ENCODE measurements at regions not wholly inside any gene's neighbourhood (a gene's known extent, or its start where the extent isn't known, plus 50 kb on each side); places are given as distances from the start of the nearest gene placed in this dataset.
"Not testable (repeated sequence)": the region's sequence is repeated elsewhere in the genome, so short reads cannot be mapped to it uniquely, and the experiment has no call there.

- Histone ChIP-seq H3K27ac (no peak overlapping the region), H3K9me3 (replicated peaks) (no peaks in the 10 kb centered on the region), H3K27me3 (no peaks in the 10 kb centered on the region), H3K36me3 (no peaks in the 10 kb centered on the region), H3K4me3 (no peak overlapping the region), H3K4me1 (no peaks in the 10 kb centered on the region)
- no peak for DNase-seq
Measured at GRCh38 chr6:85107701-85108100, 342.2 kb upstream of the NT5E start.

GRCh38 chr6:85096976-85097375, 332.6 kb upstream of the TBX18 start:
- Histone ChIP-seq H3K36me3 (no peaks in the 10 kb centered on the region), H3K4me1 (no peaks in the 10 kb centered on the region), H3K27ac (no peak overlapping the region), H3K27me3 (no peaks in the 10 kb centered on the region), H3K4me3 (no peak overlapping the region), H3K9me3 (replicated peaks) (no peaks in the 10 kb centered on the region)
- no peak for DNase-seq

GRCh38 chr6:85092226-85092625, 327.8 kb upstream of the TBX18 start:
- H3K4me3 ChIP-seq = no peak overlapping the region
- peak in 1 of 2 experiments; percentile 25 for DNase-seq
- no peaks in the 10 kb centered on the region for H3K27me3 ChIP-seq
- H3K27ac ChIP-seq = no peak overlapping the region
- no peaks in the 10 kb centered on the region for H3K9me3 ChIP-seq (replicated peaks)
- H3K4me1 ChIP-seq = no peaks in the 10 kb centered on the region
- no peaks in the 10 kb centered on the region for H3K36me3 ChIP-seq

GRCh38 chr6:85089255-85089654, 324.9 kb upstream of the TBX18 start:
- Histone ChIP-seq H3K36me3 (no peaks in the 10 kb centered on the region), H3K4me3 (no peak overlapping the region), H3K4me1 (no peaks in the 10 kb centered on the region), H3K27ac (no peak overlapping the region), H3K9me3 (replicated peaks) (no peaks in the 10 kb centered on the region), H3K27me3 (no peaks in the 10 kb centered on the region)
- no peak for DNase-seq

- Histone ChIP-seq H3K27me3 (no peaks in the 10 kb centered on the region), H3K27ac (no peak overlapping the region), H3K4me1 (no peaks in the 10 kb centered on the region), H3K36me3 (no peaks in the 10 kb centered on the region), H3K4me3 (no peak overlapping the region), H3K9me3 (replicated peaks) (no peaks in the 10 kb centered on the region)
- DNase-seq = no peak
Measured at GRCh38 chr6:85085875-85086274, 321.5 kb upstream of the TBX18 start.

- Histone ChIP-seq H3K27me3 (no peaks in the 10 kb centered on the region), H3K4me3 (no peak overlapping the region), H3K9me3 (replicated peaks) (no peaks in the 10 kb centered on the region), H3K4me1 (peaks cover 5% of the 10 kb centered on the region), H3K36me3 (no peaks in the 10 kb centered on the region), H3K27ac (no peak overlapping the region)
- DNase-seq = no peak
Measured at GRCh38 chr6:85081102-85081501, 316.7 kb upstream of the TBX18 start.

GRCh38 chr6:85079761-85080160, 315.4 kb upstream of the TBX18 start:
- Histone ChIP-seq H3K27me3 (no peaks in the 10 kb centered on the region), H3K4me3 (no peak overlapping the region), H3K4me1 (peaks cover 5% of the 10 kb centered on the region), H3K27ac (no peak overlapping the region), H3K9me3 (replicated peaks) (no peaks in the 10 kb centered on the region), H3K36me3 (no peaks in the 10 kb centered on the region)
- no peak for DNase-seq

GRCh38 chr6:85078058-85078457, 313.7 kb upstream of the TBX18 start:
- H3K9me3 ChIP-seq (replicated peaks) = no peaks in the 10 kb centered on the region
- H3K27me3 ChIP-seq = no peaks in the 10 kb centered on the region
- no peak overlapping the region for H3K27ac ChIP-seq
- H3K36me3 ChIP-seq = no peaks in the 10 kb centered on the region
- H3K4me1 ChIP-seq = peaks cover 5% of the 10 kb centered on the region
- peak; percentile 20 to 63 for DNase-seq
- H3K4me3 ChIP-seq = no peak overlapping the region

- peaks cover 5% of the 10 kb centered on the region for H3K4me1 ChIP-seq
- H3K4me3 ChIP-seq = no peak overlapping the region
- no peaks in the 10 kb centered on the region for H3K36me3 ChIP-seq
- H3K27ac ChIP-seq = no peak overlapping the region
- DNase-seq = no peak
- no peaks in the 10 kb centered on the region for H3K9me3 ChIP-seq (replicated peaks)
- H3K27me3 ChIP-seq = no peaks in the 10 kb centered on the region
Measured at GRCh38 chr6:85077098-85077497, 312.7 kb upstream of the TBX18 start.

- H3K4me3 ChIP-seq; H3K27ac ChIP-seq; H3K36me3 ChIP-seq; H3K27me3 ChIP-seq; H3K9me3 ChIP-seq (replicated peaks); H3K4me1 ChIP-seq; DNase-seq: not testable (repeated sequence)
Measured at GRCh38 chr6:85071845-85072244, 307.4 kb upstream of the TBX18 start.

GRCh38 chr6:85069577-85069976, 305.2 kb upstream of the TBX18 start:
- Histone ChIP-seq H3K4me3 (no peak overlapping the region), H3K9me3 (replicated peaks) (no peaks in the 10 kb centered on the region), H3K27me3 (no peaks in the 10 kb centered on the region), H3K36me3 (no peaks in the 10 kb centered on the region), H3K27ac (no peak overlapping the region), H3K4me1 (no peaks in the 10 kb centered on the region)
- no peak for DNase-seq

GRCh38 chr6:85068221-85068620, 303.8 kb upstream of the TBX18 start:
- Histone ChIP-seq H3K27ac (no peak overlapping the region), H3K27me3 (no peaks in the 10 kb centered on the region), H3K4me3 (no peak overlapping the region), H3K4me1 (no peaks in the 10 kb centered on the region), H3K9me3 (replicated peaks) (no peaks in the 10 kb centered on the region), H3K36me3 (no peaks in the 10 kb centered on the region)
- no peak for DNase-seq

GRCh38 chr6:85066266-85066665, 301.9 kb upstream of the TBX18 start:
- Histone ChIP-seq H3K36me3 (no peaks in the 10 kb centered on the region), H3K9me3 (replicated peaks) (no peaks in the 10 kb centered on the region), H3K27me3 (no peaks in the 10 kb centered on the region; the same call in 1 of the 2 replicates), H3K4me1 (no peaks in the 10 kb centered on the region), H3K4me3 (no peak overlapping the region), H3K27ac (no peak overlapping the region)
- DNase-seq = no peak

- H3K27me3 ChIP-seq = no peaks in the 10 kb centered on the region; the same call in 1 of the 2 replicates
- H3K27ac ChIP-seq = no peak overlapping the region
- no peaks in the 10 kb centered on the region for H3K36me3 ChIP-seq
- H3K4me3 ChIP-seq = no peak overlapping the region
- no peaks in the 10 kb centered on the region for H3K9me3 ChIP-seq (replicated peaks)
- DNase-seq = no peak
- no peaks in the 10 kb centered on the region for H3K4me1 ChIP-seq
Measured at GRCh38 chr6:85065831-85066230, 301.4 kb upstream of the TBX18 start.

GRCh38 chr6:85063611-85064010, 299.2 kb upstream of the TBX18 start:
- no peaks in the 10 kb centered on the region for H3K36me3 ChIP-seq
- no peak overlapping the region for H3K27ac ChIP-seq
- H3K27me3 ChIP-seq = no peaks in the 10 kb centered on the region; the same call in 1 of the 2 replicates
- H3K9me3 ChIP-seq (replicated peaks) = no peaks in the 10 kb centered on the region
- no peak for DNase-seq
- H3K4me3 ChIP-seq = no peak overlapping the region
- no peaks in the 10 kb centered on the region for H3K4me1 ChIP-seq

GRCh38 chr6:85062884-85063283, 298.5 kb upstream of the TBX18 start:
- DNase-seq = no peak
- no peaks in the 10 kb centered on the region for H3K4me1 ChIP-seq
- no peak overlapping the region for H3K27ac ChIP-seq
- H3K36me3 ChIP-seq = no peaks in the 10 kb centered on the region
- no peak overlapping the region for H3K4me3 ChIP-seq
- H3K27me3 ChIP-seq = no peaks in the 10 kb centered on the region; the same call in 1 of the 2 replicates
- no peaks in the 10 kb centered on the region for H3K9me3 ChIP-seq (replicated peaks)

GRCh38 chr6:85058806-85059205, 294.4 kb upstream of the TBX18 start:
- no peak overlapping the region for H3K27ac ChIP-seq
- no peaks in the 10 kb centered on the region for H3K9me3 ChIP-seq (replicated peaks)
- H3K4me3 ChIP-seq = no peak overlapping the region
- no peaks in the 10 kb centered on the region for H3K4me1 ChIP-seq
- H3K27me3 ChIP-seq = no peaks in the 10 kb centered on the region; the same call in 1 of the 2 replicates
- no peak for DNase-seq
- H3K36me3 ChIP-seq = no peaks in the 10 kb centered on the region

Data from SJCRH30 (cell line).